ENCODE measurements at regions not wholly inside any gene's neighbourhood (a gene's known extent, or its start where the extent isn't known, plus 50 kb on each side); places are given as distances from the start of the nearest gene placed in this dataset.
"Not testable (repeated sequence)": the region's sequence is repeated elsewhere in the genome, so short reads cannot be mapped to it uniquely, and the experiment has no call there.

- DNase-seq: no peak
Observed at GRCh38 chr4:79747252-79747651, 325.8 kb downstream of the ANTXR2 start.

GRCh38 chr4:79743014-79743413 is 330.0 kb downstream of the ANTXR2 start:
- no peak for DNase-seq

- DNase-seq: no peak
Observed at GRCh38 chr4:79739912-79740311, 331.9 kb upstream of the GK2 start.

- no peak for DNase-seq
Observed at GRCh38 chr4:79723507-79723906, 315.5 kb upstream of the GK2 start.

GRCh38 chr4:79700356-79700755 is 292.3 kb upstream of the GK2 start:
- no peak for DNase-seq

- no peak for DNase-seq
Observed at GRCh38 chr4:79697444-79697843, 289.4 kb upstream of the GK2 start.

GRCh38 chr4:79696534-79696933 is 288.5 kb upstream of the GK2 start:
- DNase-seq: not testable (repeated sequence)

GRCh38 chr4:79695848-79696247 is 287.8 kb upstream of the GK2 start:
- no peak for DNase-seq

GRCh38 chr4:79689740-79690139 is 281.7 kb upstream of the GK2 start:
- DNase-seq: no peak

- no peak for DNase-seq
Observed at GRCh38 chr4:79688691-79689090, 280.7 kb upstream of the GK2 start.

- DNase-seq: peak; percentile 6 to 10
Observed at GRCh38 chr4:79687006-79687405, 279.0 kb upstream of the GK2 start.

- no peak for DNase-seq
Observed at GRCh38 chr4:79685542-79685941, 277.5 kb upstream of the GK2 start.

- DNase-seq: no peak
Observed at GRCh38 chr4:79684516-79684915, 276.5 kb upstream of the GK2 start.

- DNase-seq: no peak
Observed at GRCh38 chr4:79682801-79683530, 274.9 kb upstream of the GK2 start.

- no peak for DNase-seq
Observed at GRCh38 chr4:79682161-79682560, 274.1 kb upstream of the GK2 start.

GRCh38 chr4:79679859-79680258 is 271.8 kb upstream of the GK2 start:
- DNase-seq: no peak

- DNase-seq: no peak
Observed at GRCh38 chr4:79678472-79679202, 270.6 kb upstream of the GK2 start.

- no peak for DNase-seq
Observed at GRCh38 chr4:79676705-79677104, 268.7 kb upstream of the GK2 start.

- not testable (repeated sequence) for DNase-seq
Observed at GRCh38 chr4:79674906-79675305, 266.9 kb upstream of the GK2 start.

GRCh38 chr4:79673898-79674297 is 265.9 kb upstream of the GK2 start:
- no peak for DNase-seq

GRCh38 chr4:79673377-79673776 is 265.3 kb upstream of the GK2 start:
- DNase-seq: no peak

GRCh38 chr4:79666875-79667274 is 258.8 kb upstream of the GK2 start:
- DNase-seq: no peak

- no peak for DNase-seq
Observed at GRCh38 chr4:79666112-79666511, 258.1 kb upstream of the GK2 start.

- DNase-seq: no peak
Observed at GRCh38 chr4:79663865-79664264, 255.8 kb upstream of the GK2 start.

Data from right lung (tissue), 2 donors.